PC-9 (cell line): ENCODE measurements at regions not wholly inside any gene's neighbourhood (a gene's known extent, or its start where the extent isn't known, plus 50 kb on each side); places are given as distances from the start of the nearest gene placed in this dataset.

Experiments
- CTCF ChIP-seq: fragments of 200-600 bp; sonication (generic); conservative IDR thresholded peaks from 2 replicates; pipeline ENCODE4 v1.6.1; 2017; ENCODE audit warnings: mixed run types, antibody characterized with exemption, mild to moderate bottlenecking, moderate library complexity
- EZH2 ChIP-seq: fragments of 200-600 bp; sonication (generic); IDR thresholded peaks from 2 replicates; pipeline ENCODE4 v1.8.0; 2017; ENCODE audit warnings: antibody characterized with exemption, low read depth

GRCh38 chr6:163867518-163868292 lies 453.2 kb downstream of the QKI start:
- TF ChIP-seq CTCF (no peak), EZH2 (no peak)
